Thoracic aorta (tissue), 2 donors: ENCODE measurements at regions not wholly inside any gene's neighbourhood (a gene's known extent, or its start where the extent isn't known, plus 50 kb on each side); places are given as distances from the start of the nearest gene placed in this dataset.
"Not testable (repeated sequence)": the region's sequence is repeated elsewhere in the genome, so short reads cannot be mapped to it uniquely, and the experiment has no call there.

ENCODE experiments used
- ATAC-seq: fragments of 150-250 bp; one replicate; pipeline ENCODE4 v1.8.0; 2017; ENCODE audit warnings: low read depth; ENCODE audit not compliant: insufficient number of reproducible peaks, low FRiP score
- DNase-seq: peaks from one replicate; pipeline ENCODE4 v3.0.0-alpha.2; 2020; ENCODE audit warnings: low spot score
- H3K27ac ChIP-seq, 2 donors: fragments of 200-600 bp; sonication (generic); 1 replicate in 1 of 2; 2 replicates in 1 of 2; pipeline ENCODE4 v1.5.1; 2016; ENCODE audit warnings: mild to moderate bottlenecking in 2 of 2, moderate library complexity in 2 of 2
- H3K27me3 ChIP-seq: fragments of 200-600 bp; sonication (generic); replicated peaks from 2 replicates; pipeline ENCODE4 v1.6.0; 2016; ENCODE audit warnings: mild to moderate bottlenecking; ENCODE audit not compliant: insufficient read depth
- H3K36me3 ChIP-seq: fragments of 200-600 bp; sonication (generic); one replicate; pipeline ENCODE4 v1.5.1; 2016
- H3K4me1 ChIP-seq, 2 donors: fragments of 200-600 bp; sonication (generic); 1 replicate in 1 of 2; 2 replicates in 1 of 2; pipeline versions ENCODE4 v1.5.1 to v1.6.0; 2016; ENCODE audit warnings: low read depth in 2 of 2, mild to moderate bottlenecking in 1 of 2; ENCODE audit not compliant: control insufficient read depth in 1 of 2
- H3K4me3 ChIP-seq: fragments of 200-600 bp; sonication (generic); 2 replicates; pipeline ENCODE4 v1.5.1; 2016; ENCODE audit warnings: mild to moderate bottlenecking
- H3K9me3 ChIP-seq: fragments of 200-600 bp; sonication (generic); 2 replicates; pipeline ENCODE4 v1.5.1; 2016
- CTCF ChIP-seq: fragments of 200-600 bp; sonication (generic); IDR thresholded peaks from one replicate; pipeline ENCODE4 v1.5.1; 2019; ENCODE audit warnings: antibody characterized with exemption

- DNase-seq, result no peak
Measured at GRCh38 chr6:4472222-4472621, 304.0 kb upstream of the CDYL start.

GRCh38 chr6:4471515-4471914 lies 304.7 kb upstream of the CDYL start:
- not testable (repeated sequence) for H3K36me3 ChIP-seq, H3K27me3 ChIP-seq, H3K27ac ChIP-seq, H3K9me3 ChIP-seq, H3K4me1 ChIP-seq, H3K4me3 ChIP-seq, ATAC-seq, DNase-seq

More at GRCh38 chr6:4472222-4472621, 304.0 kb upstream of the CDYL start:
- H3K9me3 ChIP-seq, result peaks cover 10% of the 10 kb centered on the region
- H3K4me1 ChIP-seq, result no peaks in the 10 kb centered on the region
- H3K27me3 ChIP-seq, result no peaks in the 10 kb centered on the region
- no peak overlapping the region for H3K4me3 ChIP-seq
- no peak for ATAC-seq
- TF ChIP-seq CTCF, result no peak
- H3K27ac ChIP-seq, result no peak overlapping the region
- no peaks in the 10 kb centered on the region for H3K36me3 ChIP-seq

GRCh38 chr6:4470698-4471210 lies 305.4 kb upstream of the CDYL start:
- ATAC-seq, result no peak
- no peak for TF ChIP-seq CTCF

GRCh38 chr6:4466769-4467480 lies 309.3 kb upstream of the CDYL start:
- ATAC-seq, result no peak
- TF ChIP-seq CTCF, result no peak

More at GRCh38 chr6:4470698-4471210, 305.4 kb upstream of the CDYL start:
- no peak for DNase-seq
- peaks cover 0 to 6% of the 10 kb centered on the region in 2 donors for H3K4me1 ChIP-seq
- H3K4me3 ChIP-seq, result no peak overlapping the region
- no peak overlapping the region for H3K27ac ChIP-seq
- H3K27me3 ChIP-seq, result no peaks in the 10 kb centered on the region
- peaks cover 10% of the 10 kb centered on the region for H3K9me3 ChIP-seq
- no peaks in the 10 kb centered on the region for H3K36me3 ChIP-seq

GRCh38 chr6:4466261-4466660 lies 309.9 kb upstream of the CDYL start:
- TF ChIP-seq CTCF, result no peak

More at GRCh38 chr6:4466769-4467480, 309.3 kb upstream of the CDYL start:
- Histone ChIP-seq H3K27ac (no peak overlapping the region), H3K4me3 (no peak overlapping the region), H3K9me3 (peaks cover 6% of the 10 kb centered on the region), H3K27me3 (no peaks in the 10 kb centered on the region), H3K36me3 (no peaks in the 10 kb centered on the region), H3K4me1 (peaks cover 0 to 6% of the 10 kb centered on the region in 2 donors)
- no peak for DNase-seq

More at GRCh38 chr6:4466261-4466660, 309.9 kb upstream of the CDYL start:
- Histone ChIP-seq H3K27ac (no peak overlapping the region), H3K27me3 (no peaks in the 10 kb centered on the region), H3K4me1 (peaks cover 0 to 6% of the 10 kb centered on the region in 2 donors), H3K36me3 (no peaks in the 10 kb centered on the region), H3K9me3 (no peaks in the 10 kb centered on the region), H3K4me3 (no peak overlapping the region)
- DNase-seq (no peak), ATAC-seq (no peak)
